ENCODE measurements at regions not wholly inside any gene's neighbourhood (a gene's known extent, or its start where the extent isn't known, plus 50 kb on each side); places are given as distances from the start of the nearest gene placed in this dataset.

DNA sequence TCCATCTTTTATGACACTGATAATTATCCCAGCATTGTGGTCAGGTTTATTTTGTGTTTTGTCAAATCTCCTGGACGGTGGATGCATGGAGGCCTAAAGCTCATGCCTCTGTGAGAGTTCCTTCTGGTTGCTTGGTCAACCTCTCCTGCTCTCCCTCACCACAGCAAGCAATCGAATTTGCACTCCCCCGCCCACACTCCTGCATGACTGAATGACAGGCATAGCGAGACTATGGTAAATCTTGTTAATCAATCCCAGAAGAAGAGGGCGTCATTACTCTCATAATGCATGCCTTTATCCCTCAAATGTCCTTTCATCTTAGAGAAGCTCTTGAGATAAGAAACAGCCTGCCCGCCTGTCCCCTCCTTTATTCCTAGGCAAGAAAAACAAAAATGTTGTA is 1215.0 kb upstream of the CDH9 start:
- Histone ChIP-seq H3K4me1 (ENCODE audit: control insufficient read depth, insufficient read depth, low read length) (no peaks in the 10 kb centered on the region), H3K9me3 (ENCODE audit: control insufficient read depth, insufficient read depth, low read length) (peaks cover 6% of the 10 kb centered on the region), H3K4me3 (ENCODE audit: low read length) (no peak overlapping the region), H3K36me3 (ENCODE audit: control insufficient read depth, insufficient read depth, low read length) (no peaks in the 10 kb centered on the region), H3K27me3 (ENCODE audit: control insufficient read depth, insufficient read depth, low read length) (no peaks in the 10 kb centered on the region), H3K27ac (ENCODE audit: low read length) (no peak overlapping the region)
- H3K27me3 Mint-ChIP-seq (ENCODE audit: low read depth in 2 of 2): no peaks in the 10 kb centered on the region
- H3K4me3 Mint-ChIP-seq: no peak overlapping the region
- 86% methylated on average over 6 of the region's 6 CpGs for WGBS (ENCODE audit: insufficient coverage)
- H3K27ac Mint-ChIP-seq: no peak overlapping the region
- TF ChIP-seq, protein P1, sequence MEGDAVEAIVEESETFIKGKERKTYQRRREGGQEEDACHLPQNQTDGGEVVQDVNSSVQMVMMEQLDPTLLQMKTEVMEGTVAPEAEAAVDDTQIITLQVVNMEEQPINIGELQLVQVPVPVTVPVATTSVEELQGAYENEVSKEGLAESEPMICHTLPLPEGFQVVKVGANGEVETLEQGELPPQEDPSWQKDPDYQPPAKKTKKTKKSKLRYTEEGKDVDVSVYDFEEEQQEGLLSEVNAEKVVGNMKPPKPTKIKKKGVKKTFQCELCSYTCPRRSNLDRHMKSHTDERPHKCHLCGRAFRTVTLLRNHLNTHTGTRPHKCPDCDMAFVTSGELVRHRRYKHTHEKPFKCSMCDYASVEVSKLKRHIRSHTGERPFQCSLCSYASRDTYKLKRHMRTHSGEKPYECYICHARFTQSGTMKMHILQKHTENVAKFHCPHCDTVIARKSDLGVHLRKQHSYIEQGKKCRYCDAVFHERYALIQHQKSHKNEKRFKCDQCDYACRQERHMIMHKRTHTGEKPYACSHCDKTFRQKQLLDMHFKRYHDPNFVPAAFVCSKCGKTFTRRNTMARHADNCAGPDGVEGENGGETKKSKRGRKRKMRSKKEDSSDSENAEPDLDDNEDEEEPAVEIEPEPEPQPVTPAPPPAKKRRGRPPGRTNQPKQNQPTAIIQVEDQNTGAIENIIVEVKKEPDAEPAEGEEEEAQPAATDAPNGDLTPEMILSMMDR (IDR thresholded peaks at IDR 0.05): no peak
- intact Hi-C loops (cut with micrococcal nuclease): no loop called here
- H3K4me1 Mint-ChIP-seq: no peaks in the 10 kb centered on the region
- no peaks in the 10 kb centered on the region for H3K36me3 Mint-ChIP-seq
- ATAC-seq (no peak), DNase-seq (no peak)
- peaks cover 22 to 25% of the 10 kb centered on the region in 2 donors for H3K9me3 Mint-ChIP-seq

DNA sequence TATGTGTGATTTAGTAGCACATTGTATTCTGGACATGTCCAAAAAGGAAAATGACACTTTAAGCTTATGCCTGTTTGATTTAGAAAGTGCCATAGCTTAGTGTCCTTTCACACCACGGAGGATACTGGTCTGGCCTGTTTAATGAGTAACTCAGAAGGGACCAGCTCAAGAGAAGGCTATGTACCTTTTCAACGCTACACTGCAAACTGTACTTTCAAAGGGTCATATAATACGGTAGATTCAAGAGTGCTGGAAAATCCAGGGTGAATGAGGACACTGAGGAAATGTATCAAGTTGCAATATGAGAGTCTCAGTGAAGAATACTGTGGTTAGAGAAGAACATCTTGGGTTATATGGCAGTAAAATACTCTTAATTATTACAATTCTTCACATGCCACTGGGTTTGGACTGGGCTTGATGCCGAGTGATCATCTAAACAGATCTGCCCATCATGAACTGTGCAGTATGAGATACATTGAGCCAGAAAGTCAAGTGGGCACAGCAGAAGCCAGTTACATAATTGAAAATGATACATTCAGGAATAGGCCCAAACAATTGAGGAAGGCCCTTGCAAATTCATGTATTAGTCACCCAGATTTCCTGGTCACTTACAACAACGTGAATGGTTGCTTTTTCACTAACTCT is 1211.5 kb upstream of the CDH9 start:
- Mint-ChIP-seq H3K9me3 (peaks cover 23 to 28% of the 10 kb centered on the region in 2 donors), H3K4me1 (no peaks in the 10 kb centered on the region), H3K27me3 (ENCODE audit: low read depth in 2 of 2) (no peaks in the 10 kb centered on the region), H3K27ac (no peak overlapping the region), H3K36me3 (no peaks in the 10 kb centered on the region), H3K4me3 (no peak overlapping the region)
- Histone ChIP-seq H3K36me3 (ENCODE audit: control insufficient read depth, insufficient read depth, low read length) (no peaks in the 10 kb centered on the region), H3K27me3 (ENCODE audit: control insufficient read depth, insufficient read depth, low read length) (no peaks in the 10 kb centered on the region), H3K4me1 (ENCODE audit: control insufficient read depth, insufficient read depth, low read length) (no peaks in the 10 kb centered on the region), H3K9me3 (ENCODE audit: control insufficient read depth, insufficient read depth, low read length) (peaks cover 3% of the 10 kb centered on the region), H3K4me3 (ENCODE audit: low read length) (no peak overlapping the region), H3K27ac (ENCODE audit: low read length) (no peak overlapping the region)
- TF ChIP-seq, protein P1 (IDR thresholded peaks at IDR 0.05): no peak
- ATAC-seq: no peak
- 92% methylated on average over 5 of the region's 5 CpGs for WGBS (ENCODE audit: insufficient coverage)
- intact Hi-C loops (cut with micrococcal nuclease): no loop called here
- DNase-seq: no peak

DNA sequence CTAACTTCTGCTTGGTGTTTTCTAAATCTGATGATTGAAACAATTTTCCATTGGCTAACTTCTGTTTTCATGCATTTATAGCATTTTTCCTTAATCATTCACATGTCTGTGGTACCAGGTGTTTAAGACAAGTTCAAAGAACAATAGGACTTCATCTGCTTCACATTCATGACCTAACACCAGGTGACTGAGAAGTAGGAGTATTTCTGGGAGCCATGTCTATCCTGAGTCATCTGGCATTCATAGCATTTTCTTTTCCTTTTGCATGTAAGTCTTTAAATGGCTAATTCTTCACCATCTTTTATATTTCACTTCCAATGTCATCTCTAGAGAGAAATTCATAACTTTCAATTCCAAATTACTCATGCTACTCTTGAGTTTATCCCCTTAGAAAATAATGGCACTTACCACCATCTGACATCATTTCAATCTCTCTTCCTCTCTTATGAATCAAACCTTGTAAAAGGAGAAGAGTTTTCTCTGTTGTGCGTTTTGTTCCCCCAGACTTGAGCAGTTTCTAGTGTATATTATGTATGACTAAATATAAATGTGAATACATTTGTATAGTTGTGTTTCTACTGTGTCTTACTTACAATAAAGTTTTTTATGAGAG is 1196.1 kb upstream of the CDH9 start:
- peaks cover 7 to 25% of the 10 kb centered on the region in 2 donors for H3K9me3 Mint-ChIP-seq

More for the DNA sequence above, 1196.1 kb upstream of the CDH9 start:
- Histone ChIP-seq H3K9me3 (ENCODE audit: control insufficient read depth, insufficient read depth, low read length) (no peaks in the 10 kb centered on the region), H3K27ac (ENCODE audit: low read length) (no peak overlapping the region), H3K36me3 (ENCODE audit: control insufficient read depth, insufficient read depth, low read length) (no peaks in the 10 kb centered on the region), H3K27me3 (ENCODE audit: control insufficient read depth, insufficient read depth, low read length) (no peaks in the 10 kb centered on the region), H3K4me3 (ENCODE audit: low read length) (no peak overlapping the region), H3K4me1 (ENCODE audit: control insufficient read depth, insufficient read depth, low read length) (no peaks in the 10 kb centered on the region)
- intact Hi-C loops (cut with micrococcal nuclease): no loop called here
- no peaks in the 10 kb centered on the region for H3K36me3 Mint-ChIP-seq
- no CpG with 5 or more reads among the region's 1 CpG for WGBS (ENCODE audit: insufficient coverage)
- no peak for ATAC-seq
- no peaks in the 10 kb centered on the region for H3K27me3 Mint-ChIP-seq (ENCODE audit: low read depth in 2 of 2)
- no peaks in the 10 kb centered on the region for H3K4me1 Mint-ChIP-seq
- TF ChIP-seq, protein P1 (IDR thresholded peaks at IDR 0.05): no peak
- no peak overlapping the region for H3K27ac Mint-ChIP-seq
- no peak overlapping the region for H3K4me3 Mint-ChIP-seq
- no peak for DNase-seq
